GM23338 (cell line): ENCODE measurements at regions not wholly inside any gene's neighbourhood (a gene's known extent, or its start where the extent isn't known, plus 50 kb on each side); places are given as distances from the start of the nearest gene placed in this dataset.

Source experiments
- ATAC-seq: fragments of 200-7000 bp; cut with Tn5 transposase; 3 replicates; pipeline ENCODE4 v1.9.1; 2020
- DNase-seq: peaks from one replicate; pipeline ENCODE4 v3.0.0-alpha.2; 2015; ENCODE audit warnings: low spot score
- H2AFZ ChIP-seq: fragments of 200-600 bp; sonication (generic); 2 replicates; pipeline ENCODE4 v1.8.0; 2016; ENCODE audit warnings: antibody characterized with exemption, mild to moderate bottlenecking, moderate library complexity
- H3F3A ChIP-seq: fragments of 200-600 bp; sonication (generic); replicated peaks from 2 replicates; pipeline ENCODE4 v1.8.0; 2017; ENCODE audit warnings: antibody characterized with exemption, mixed run types, low read depth
- H3K27ac ChIP-seq: fragments of 200-600 bp; sonication (generic); 2 replicates; pipeline ENCODE4 v1.6.1; 2016; ENCODE audit warnings: low read depth
- H3K27me3 ChIP-seq: fragments of 200-600 bp; sonication (generic); 2 replicates; pipeline ENCODE4 v1.8.0; 2016; ENCODE audit warnings: mild to moderate bottlenecking, mixed run types, moderate library complexity; ENCODE audit not compliant: insufficient read depth
- H3K36me3 ChIP-seq: fragments of 200-600 bp; sonication (generic); 2 replicates; pipeline ENCODE4 v1.8.0; 2016; ENCODE audit warnings: mild to moderate bottlenecking; ENCODE audit not compliant: insufficient read depth
- H3K4me1 ChIP-seq: fragments of 200-600 bp; sonication (generic); 2 replicates; pipeline ENCODE4 v1.8.0; 2016; ENCODE audit warnings: mild to moderate bottlenecking, moderate library complexity; ENCODE audit not compliant: insufficient read depth
- H3K4me2 ChIP-seq: fragments of 200-600 bp; sonication (generic); 2 replicates; pipeline ENCODE4 v1.7.1; 2017; ENCODE audit warnings: mixed run types
- H3K4me3 ChIP-seq: fragments of 200-600 bp; sonication (generic); 2 replicates; pipeline ENCODE4 v1.6.1; 2016; ENCODE audit warnings: mixed run types
- H3K79me2 ChIP-seq: fragments of 200-600 bp; sonication (generic); replicated peaks from 2 replicates; pipeline ENCODE4 v1.8.0; 2017; ENCODE audit warnings: mild to moderate bottlenecking; ENCODE audit not compliant: insufficient read depth
- H3K9me2 ChIP-seq: fragments of 200-600 bp; sonication (generic); 2 replicates; pipeline ENCODE4 v1.8.0; 2017; ENCODE audit not compliant: insufficient read depth
- H4K20me1 ChIP-seq: fragments of 200-600 bp; sonication (generic); replicated peaks from 2 replicates; pipeline ENCODE4 v1.8.0; 2017; ENCODE audit warnings: mild to moderate bottlenecking; ENCODE audit not compliant: insufficient read depth
- H3K27ac Mint-ChIP-seq: 2 replicates; pipeline ENCODE4 v1.8.0; 2020; ENCODE audit warnings: inconsistent platforms, mild to moderate bottlenecking, moderate library complexity, mixed read lengths
- H3K27me3 Mint-ChIP-seq: 3 replicates; pipeline ENCODE4 v1.8.0; 2022; ENCODE audit warnings: low read depth, mild to moderate bottlenecking, moderate library complexity, mixed read lengths, inconsistent platforms; ENCODE audit not compliant: insufficient read depth, poor library complexity
- H3K36me3 Mint-ChIP-seq: 3 replicates; pipeline ENCODE4 v1.8.0; 2021; ENCODE audit warnings: low read depth, mild to moderate bottlenecking, inconsistent platforms, moderate library complexity, mixed read lengths
- H3K4me1 Mint-ChIP-seq: 3 replicates; pipeline ENCODE4 v1.8.0; 2020; ENCODE audit warnings: mild to moderate bottlenecking, inconsistent platforms, mixed read lengths
- H3K4me3 Mint-ChIP-seq: 3 replicates; pipeline ENCODE4 v1.8.0; 2021; ENCODE audit warnings: moderate library complexity, mild to moderate bottlenecking, inconsistent platforms, mixed read lengths
- H3K9me3 Mint-ChIP-seq: 3 replicates; pipeline ENCODE4 v1.8.0; 2020; ENCODE audit warnings: moderate library complexity, mild to moderate bottlenecking, inconsistent platforms, mixed read lengths
- CREB1 ChIP-seq: fragments of 250-450 bp; sonication (Bioruptor Pico); IDR thresholded peaks from 2 replicates; pipeline ENCODE4 v1.5.0; 2020; ENCODE audit warnings: low read depth, mild to moderate bottlenecking, moderate library complexity
- CTCF ChIP-seq, 2 experiments: fragments of 200-600 bp in 1 of 2; sonication (generic) in 1 of 2; conservative IDR thresholded peaks; 2 replicates each; pipeline versions ENCODE4 v1.5.1 to v1.6.1; 2016 to 2017; ENCODE audit warnings: antibody characterized with exemption in 2 of 2, low read depth in 2 of 2, mild to moderate bottlenecking in 2 of 2, moderate library complexity in 1 of 2
- ETS1 ChIP-seq: IDR thresholded peaks from 2 replicates; pipeline ENCODE4 v1.6.1; 2016; ENCODE audit warnings: antibody characterized with exemption
- EZH2phosphoT487 ChIP-seq: fragments of 200-600 bp; sonication (generic); IDR thresholded peaks from one replicate; pipeline ENCODE4 v1.8.1; 2018; ENCODE audit warnings: antibody characterized with exemption; ENCODE audit not compliant: unreplicated experiment
- JUNB ChIP-seq: IDR thresholded peaks from one replicate; pipeline ENCODE4 v1.6.1; 2016; ENCODE audit warnings: antibody characterized with exemption; ENCODE audit not compliant: unreplicated experiment
- NANOG ChIP-seq: IDR thresholded peaks from 2 replicates; pipeline ENCODE4 v1.6.1; 2016; ENCODE audit warnings: antibody characterized with exemption, borderline replicate concordance
- POLR2AphosphoS5 ChIP-seq: IDR thresholded peaks from 2 replicates; pipeline ENCODE4 v1.6.1; 2016; ENCODE audit warnings: antibody characterized with exemption, low read depth
- REST ChIP-seq: IDR thresholded peaks from one replicate; pipeline ENCODE4 v1.6.1; 2018; ENCODE audit warnings: antibody characterized with exemption; ENCODE audit not compliant: unreplicated experiment
- STAT1 ChIP-seq: IDR thresholded peaks from one replicate; pipeline ENCODE4 v1.6.1; 2016; ENCODE audit warnings: antibody characterized with exemption; ENCODE audit not compliant: unreplicated experiment
- ZNF114 ChIP-seq: fragments of 250-450 bp; sonication (Bioruptor Pico); IDR thresholded peaks from 2 replicates; pipeline ENCODE4 v1.5.0; 2020; ENCODE audit warnings: mild to moderate bottlenecking, moderate library complexity

- Histone ChIP-seq H3K4me2 (no peak overlapping the region), H3F3A (no peaks in the 10 kb centered on the region), H3K27me3 (no peaks in the 10 kb centered on the region), H2AFZ (no peak overlapping the region), H3K4me3 (no peak overlapping the region), H3K4me1 (peaks cover 14% of the 10 kb centered on the region), H3K36me3 (no peaks in the 10 kb centered on the region), H3K79me2 (no peaks in the 10 kb centered on the region), H4K20me1 (no peaks in the 10 kb centered on the region), H3K9me2 (no peaks in the 10 kb centered on the region), H3K27ac (no peak overlapping the region)
- Mint-ChIP-seq H3K27me3 (peaks cover 13% of the 10 kb centered on the region), H3K4me1 (peaks cover 33% of the 10 kb centered on the region), H3K27ac (no peak overlapping the region), H3K4me3 (no peak overlapping the region), H3K36me3 (no peaks in the 10 kb centered on the region; the same call in 2 of the 3 replicates), H3K9me3 (no peaks in the 10 kb centered on the region; the same call in 2 of the 3 replicates)
- TF ChIP-seq NANOG (no peak), CREB1 (CRISPR knock-in tag) (no peak), JUNB (no peak), ZNF114 (CRISPR knock-in tag) (no peak), CTCF (conservative IDR thresholded peaks at IDR 0.05; ENCODE audit: low read depth in 2 of 2) (no peak), ETS1 (no peak), POLR2AphosphoS5 (no peak), REST (no peak), EZH2phosphoT487 (no peak), STAT1 (no peak)
- DNase-seq (no peak), ATAC-seq (no peak)
Observed at GRCh38 chr22:19626042-19626587, 88.2 kb upstream of the SEPTIN5 start.
